GM18508 (cell line): ENCODE measurements at regions not wholly inside any gene's neighbourhood (a gene's known extent, or its start where the extent isn't known, plus 50 kb on each side); places are given as distances from the start of the nearest gene placed in this dataset.

Experiments used
- ATAC-seq: cut with Tn5 transposase; IDR thresholded peaks from one replicate; pipeline ENCODE4 v1.9.1; 2021; ENCODE audit warnings: moderate number of reproducible peaks; ENCODE audit not compliant: insufficient read depth, unreplicated experiment

- no peak for ATAC-seq
These were observed 738.4 kb downstream of the MATN1 start for GRCh38 chr1:29984862-29985605.

- no peak for ATAC-seq
These were observed 739.1 kb downstream of the MATN1 start for GRCh38 chr1:29984166-29984861.

GRCh38 chr1:29983321-29983720, 740.1 kb downstream of the MATN1 start:
- no peak for ATAC-seq

GRCh38 chr1:29981586-29982239, 741.7 kb downstream of the MATN1 start:
- ATAC-seq = no peak

- ATAC-seq = no peak
These were observed 741.2 kb downstream of the PTPRU start for GRCh38 chr1:29977550-29977949.

GRCh38 chr1:29975036-29975694, 738.8 kb downstream of the PTPRU start:
- no peak for ATAC-seq

GRCh38 chr1:29974316-29974724, 738.0 kb downstream of the PTPRU start:
- ATAC-seq = no peak

GRCh38 chr1:29973406-29973805, 737.1 kb downstream of the PTPRU start:
- no peak for ATAC-seq

- no peak for ATAC-seq
These were observed 736.2 kb downstream of the PTPRU start for GRCh38 chr1:29972421-29973053.

- ATAC-seq = no peak
These were observed 735.4 kb downstream of the PTPRU start for GRCh38 chr1:29971703-29972102.

- ATAC-seq = no peak
These were observed 734.5 kb downstream of the PTPRU start for GRCh38 chr1:29970747-29971325.

- ATAC-seq = no peak
These were observed 733.3 kb downstream of the PTPRU start for GRCh38 chr1:29969576-29969975.

- no peak for ATAC-seq
These were observed 730.9 kb downstream of the PTPRU start for GRCh38 chr1:29967261-29967660.

- no peak for ATAC-seq
These were observed 730.3 kb downstream of the PTPRU start for GRCh38 chr1:29966526-29967045.

- ATAC-seq = no peak
These were observed 728.6 kb downstream of the PTPRU start for GRCh38 chr1:29964718-29965533.

GRCh38 chr1:29963946-29964345, 727.6 kb downstream of the PTPRU start:
- no peak for ATAC-seq

GRCh38 chr1:29962831-29963247, 726.5 kb downstream of the PTPRU start:
- no peak for ATAC-seq

GRCh38 chr1:29962336-29962735, 726.0 kb downstream of the PTPRU start:
- no peak for ATAC-seq
